Activated CD4-positive, alpha-beta T cell treated with anti-CD3 and anti-CD28 coated beads, Interleukin-2, amount 10 ng/mL, durations not matched to agents 24 days and 14 days (primary cell): ENCODE measurements at regions not wholly inside any gene's neighbourhood (a gene's known extent, or its start where the extent isn't known, plus 50 kb on each side); places are given as distances from the start of the nearest gene placed in this dataset.
"Not testable (repeated sequence)": the region's sequence is repeated elsewhere in the genome, so short reads cannot be mapped to it uniquely, and the experiment has no call there.

ENCODE experiments used
- DNase-seq: peaks from one replicate; pipeline ENCODE4 v3.0.0; 2022
- H3K27ac Mint-ChIP-seq: one replicate; pipeline ENCODE4 v1.8.0; 2022; ENCODE audit warnings: mild to moderate bottlenecking, mixed read lengths
- H3K27me3 Mint-ChIP-seq: one replicate; pipeline ENCODE4 v1.8.0; 2022; ENCODE audit warnings: mixed read lengths
- H3K36me3 Mint-ChIP-seq: one replicate; pipeline ENCODE4 v1.8.0; 2022; ENCODE audit warnings: low read depth, mild to moderate bottlenecking, mixed read lengths
- H3K4me1 Mint-ChIP-seq: one replicate; pipeline ENCODE4 v1.8.0; 2021; ENCODE audit warnings: mixed read lengths
- H3K4me3 Mint-ChIP-seq: one replicate; pipeline ENCODE4 v1.8.0; 2022; ENCODE audit warnings: mild to moderate bottlenecking, moderate library complexity, mixed read lengths
- H3K9me3 Mint-ChIP-seq: one replicate; pipeline ENCODE4 v1.8.0; 2021; ENCODE audit warnings: mixed read lengths
- intact Hi-C: fragments of 100-400 bp; cut with micrococcal nuclease; formaldehyde crosslinking; loops from one replicate; pipeline ENCODE4 v1.15.1; 2023

GRCh38 chr17:54177606-54178308 lies 355.0 kb downstream of the KIF2B start:
- no peak for DNase-seq
- intact Hi-C loops: no loop called here
- Mint-ChIP-seq H3K27ac (no peak overlapping the region), H3K9me3 (no peaks in the 10 kb centered on the region), H3K36me3 (no peaks in the 10 kb centered on the region), H3K27me3 (no peaks in the 10 kb centered on the region), H3K4me3 (no peak overlapping the region), H3K4me1 (no peaks in the 10 kb centered on the region)

- H3K4me1 Mint-ChIP-seq: no peaks in the 10 kb centered on the region
- H3K4me3 Mint-ChIP-seq: no peak overlapping the region
- intact Hi-C loops: no loop called here
- no peaks in the 10 kb centered on the region for H3K9me3 Mint-ChIP-seq
- no peaks in the 10 kb centered on the region for H3K36me3 Mint-ChIP-seq
- DNase-seq: no peak
- no peak overlapping the region for H3K27ac Mint-ChIP-seq
- no peaks in the 10 kb centered on the region for H3K27me3 Mint-ChIP-seq
These were observed 358.2 kb downstream of the KIF2B start for GRCh38 chr17:54180950-54181349.

- Mint-ChIP-seq H3K4me1 (no peaks in the 10 kb centered on the region), H3K27me3 (no peaks in the 10 kb centered on the region), H3K27ac (no peak overlapping the region), H3K36me3 (no peaks in the 10 kb centered on the region), H3K4me3 (no peak overlapping the region), H3K9me3 (peaks cover 7% of the 10 kb centered on the region)
- no peak for DNase-seq
- intact Hi-C loops: no loop called here
These were observed 368.5 kb downstream of the KIF2B start for GRCh38 chr17:54191261-54191660.

- Mint-ChIP-seq H3K27ac (no peak overlapping the region), H3K9me3 (peaks cover 7% of the 10 kb centered on the region), H3K36me3 (no peaks in the 10 kb centered on the region), H3K27me3 (no peaks in the 10 kb centered on the region), H3K4me3 (no peak overlapping the region), H3K4me1 (no peaks in the 10 kb centered on the region)
- intact Hi-C loops: no loop called here
- no peak for DNase-seq
These were observed 371.5 kb downstream of the KIF2B start for GRCh38 chr17:54194268-54194667.

GRCh38 chr17:54196751-54197150 lies 374.0 kb downstream of the KIF2B start:
- H3K4me1 Mint-ChIP-seq: no peaks in the 10 kb centered on the region
- H3K27ac Mint-ChIP-seq: no peak overlapping the region
- peaks cover 7% of the 10 kb centered on the region for H3K9me3 Mint-ChIP-seq
- intact Hi-C loops: no loop called here
- no peaks in the 10 kb centered on the region for H3K27me3 Mint-ChIP-seq
- no peak overlapping the region for H3K4me3 Mint-ChIP-seq
- H3K36me3 Mint-ChIP-seq: no peaks in the 10 kb centered on the region
- no peak for DNase-seq

GRCh38 chr17:54201380-54201779 lies 378.7 kb downstream of the KIF2B start:
- intact Hi-C loops, H3K9me3 Mint-ChIP-seq, H3K27me3 Mint-ChIP-seq, H3K4me3 Mint-ChIP-seq, H3K4me1 Mint-ChIP-seq, DNase-seq, H3K36me3 Mint-ChIP-seq, H3K27ac Mint-ChIP-seq: not testable (repeated sequence)

- intact Hi-C loops: no loop called here
- Mint-ChIP-seq H3K4me3 (no peak overlapping the region), H3K27ac (no peak overlapping the region), H3K9me3 (peaks cover 3% of the 10 kb centered on the region), H3K4me1 (no peaks in the 10 kb centered on the region), H3K27me3 (no peaks in the 10 kb centered on the region), H3K36me3 (no peaks in the 10 kb centered on the region)
- no peak for DNase-seq
These were observed 398.1 kb downstream of the KIF2B start for GRCh38 chr17:54220829-54221228.

GRCh38 chr17:54221499-54221898 lies 398.8 kb downstream of the KIF2B start:
- DNase-seq: no peak
- intact Hi-C loops: no loop called here
- no peaks in the 10 kb centered on the region for H3K4me1 Mint-ChIP-seq
- H3K27ac Mint-ChIP-seq: no peak overlapping the region
- H3K4me3 Mint-ChIP-seq: no peak overlapping the region
- no peaks in the 10 kb centered on the region for H3K36me3 Mint-ChIP-seq
- H3K27me3 Mint-ChIP-seq: no peaks in the 10 kb centered on the region
- H3K9me3 Mint-ChIP-seq: peaks cover 3% of the 10 kb centered on the region

GRCh38 chr17:54235571-54235970 lies 412.8 kb downstream of the KIF2B start:
- peaks cover 4% of the 10 kb centered on the region for H3K9me3 Mint-ChIP-seq
- DNase-seq: no peak
- H3K27ac Mint-ChIP-seq: no peak overlapping the region
- H3K36me3 Mint-ChIP-seq: no peaks in the 10 kb centered on the region
- H3K27me3 Mint-ChIP-seq: no peaks in the 10 kb centered on the region
- no peak overlapping the region for H3K4me3 Mint-ChIP-seq
- H3K4me1 Mint-ChIP-seq: no peaks in the 10 kb centered on the region
- intact Hi-C loops: no loop called here

- H3K9me3 Mint-ChIP-seq: peaks cover 4% of the 10 kb centered on the region
- no peaks in the 10 kb centered on the region for H3K27me3 Mint-ChIP-seq
- no peak overlapping the region for H3K27ac Mint-ChIP-seq
- intact Hi-C loops: no loop called here
- no peaks in the 10 kb centered on the region for H3K4me1 Mint-ChIP-seq
- no peak for DNase-seq
- H3K36me3 Mint-ChIP-seq: no peaks in the 10 kb centered on the region
- no peak overlapping the region for H3K4me3 Mint-ChIP-seq
These were observed 415.3 kb downstream of the KIF2B start for GRCh38 chr17:54237911-54238515.

- H3K36me3 Mint-ChIP-seq: no peaks in the 10 kb centered on the region
- intact Hi-C loops: no loop called here
- no peak overlapping the region for H3K4me3 Mint-ChIP-seq
- H3K27me3 Mint-ChIP-seq: no peaks in the 10 kb centered on the region
- H3K9me3 Mint-ChIP-seq: peaks cover 4% of the 10 kb centered on the region
- no peaks in the 10 kb centered on the region for H3K4me1 Mint-ChIP-seq
- no peak for DNase-seq
- no peak overlapping the region for H3K27ac Mint-ChIP-seq
These were observed 416.6 kb downstream of the KIF2B start for GRCh38 chr17:54239291-54239690.

GRCh38 chr17:54255696-54256095 lies 433.0 kb downstream of the KIF2B start:
- no peak overlapping the region for H3K4me3 Mint-ChIP-seq
- no peaks in the 10 kb centered on the region for H3K36me3 Mint-ChIP-seq
- intact Hi-C loops: no loop called here
- no peaks in the 10 kb centered on the region for H3K9me3 Mint-ChIP-seq
- DNase-seq: no peak
- no peaks in the 10 kb centered on the region for H3K4me1 Mint-ChIP-seq
- H3K27ac Mint-ChIP-seq: no peak overlapping the region
- H3K27me3 Mint-ChIP-seq: no peaks in the 10 kb centered on the region

GRCh38 chr17:54256401-54256929 lies 433.7 kb downstream of the KIF2B start:
- no peaks in the 10 kb centered on the region for H3K9me3 Mint-ChIP-seq
- no peaks in the 10 kb centered on the region for H3K4me1 Mint-ChIP-seq
- H3K27me3 Mint-ChIP-seq: no peaks in the 10 kb centered on the region
- H3K4me3 Mint-ChIP-seq: no peak overlapping the region
- DNase-seq: no peak
- intact Hi-C loops: no loop called here
- no peaks in the 10 kb centered on the region for H3K36me3 Mint-ChIP-seq
- no peak overlapping the region for H3K27ac Mint-ChIP-seq

GRCh38 chr17:54257440-54257839 lies 434.7 kb downstream of the KIF2B start:
- H3K36me3 Mint-ChIP-seq: no peaks in the 10 kb centered on the region
- intact Hi-C loops: no loop called here
- no peak overlapping the region for H3K27ac Mint-ChIP-seq
- no peaks in the 10 kb centered on the region for H3K4me1 Mint-ChIP-seq
- H3K4me3 Mint-ChIP-seq: no peak overlapping the region
- no peak for DNase-seq
- H3K9me3 Mint-ChIP-seq: peaks cover 3% of the 10 kb centered on the region
- no peaks in the 10 kb centered on the region for H3K27me3 Mint-ChIP-seq

- H3K27ac Mint-ChIP-seq: no peak overlapping the region
- H3K4me3 Mint-ChIP-seq: no peak overlapping the region
- peaks cover 6% of the 10 kb centered on the region for H3K9me3 Mint-ChIP-seq
- intact Hi-C loops: no loop called here
- DNase-seq: no peak
- no peaks in the 10 kb centered on the region for H3K27me3 Mint-ChIP-seq
- H3K36me3 Mint-ChIP-seq: no peaks in the 10 kb centered on the region
- no peaks in the 10 kb centered on the region for H3K4me1 Mint-ChIP-seq
These were observed 436.7 kb downstream of the KIF2B start for GRCh38 chr17:54259476-54259875.
